Right atrium auricular region (tissue), 2 donors: ENCODE measurements at regions not wholly inside any gene's neighbourhood (a gene's known extent, or its start where the extent isn't known, plus 50 kb on each side); places are given as distances from the start of the nearest gene placed in this dataset.

Experiments used
- DNase-seq: peaks from one replicate; pipeline ENCODE4 v3.0.0-alpha.2; 2019; ENCODE audit warnings: low spot score
- H3K27ac ChIP-seq, 2 donors: fragments of 200-600 bp; sonication (generic); 1 replicate in 1 of 2; 2 replicates in 1 of 2; pipeline ENCODE4 v1.5.1; 2016 to 2019
- H3K27me3 ChIP-seq, 2 donors: fragments of 200-600 bp; sonication (generic); one replicate each; pipeline versions ENCODE4 v1.5.1 to v1.6.0; 2017 to 2019
- H3K36me3 ChIP-seq: fragments of 200-600 bp; sonication (generic); one replicate; pipeline ENCODE4 v1.5.1; 2016
- H3K4me1 ChIP-seq, 2 donors: fragments of 200-600 bp; sonication (generic); one replicate each; pipeline versions ENCODE4 v1.5.1 to v1.6.0; 2017 to 2019
- H3K4me3 ChIP-seq, 2 donors: fragments of 200-600 bp; sonication (generic); 1 replicate in 1 of 2; 2 replicates in 1 of 2; pipeline ENCODE4 v1.5.1; 2017 to 2019; ENCODE audit warnings: mild to moderate bottlenecking in 1 of 2, moderate library complexity in 1 of 2
- H3K9me3 ChIP-seq, 2 donors: fragments of 200-600 bp; sonication (generic); one replicate each; pipeline ENCODE4 v1.5.1; 2019
- TF ChIP-seq, protein P1 (sequence below), 2 donors: fragments of 200-600 bp; sonication (generic); IDR thresholded peaks; one replicate each; pipeline ENCODE4 v1.5.1; 2019; ENCODE audit warnings: antibody characterized with exemption in 2 of 2

- no peaks in the 10 kb centered on the region for H3K27me3 ChIP-seq
- no peaks in the 10 kb centered on the region for H3K9me3 ChIP-seq
- no peak for DNase-seq
- TF ChIP-seq, protein P1, sequence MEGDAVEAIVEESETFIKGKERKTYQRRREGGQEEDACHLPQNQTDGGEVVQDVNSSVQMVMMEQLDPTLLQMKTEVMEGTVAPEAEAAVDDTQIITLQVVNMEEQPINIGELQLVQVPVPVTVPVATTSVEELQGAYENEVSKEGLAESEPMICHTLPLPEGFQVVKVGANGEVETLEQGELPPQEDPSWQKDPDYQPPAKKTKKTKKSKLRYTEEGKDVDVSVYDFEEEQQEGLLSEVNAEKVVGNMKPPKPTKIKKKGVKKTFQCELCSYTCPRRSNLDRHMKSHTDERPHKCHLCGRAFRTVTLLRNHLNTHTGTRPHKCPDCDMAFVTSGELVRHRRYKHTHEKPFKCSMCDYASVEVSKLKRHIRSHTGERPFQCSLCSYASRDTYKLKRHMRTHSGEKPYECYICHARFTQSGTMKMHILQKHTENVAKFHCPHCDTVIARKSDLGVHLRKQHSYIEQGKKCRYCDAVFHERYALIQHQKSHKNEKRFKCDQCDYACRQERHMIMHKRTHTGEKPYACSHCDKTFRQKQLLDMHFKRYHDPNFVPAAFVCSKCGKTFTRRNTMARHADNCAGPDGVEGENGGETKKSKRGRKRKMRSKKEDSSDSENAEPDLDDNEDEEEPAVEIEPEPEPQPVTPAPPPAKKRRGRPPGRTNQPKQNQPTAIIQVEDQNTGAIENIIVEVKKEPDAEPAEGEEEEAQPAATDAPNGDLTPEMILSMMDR (IDR thresholded peaks at IDR 0.05), result no peak
- no peak overlapping the region for H3K4me3 ChIP-seq
- H3K27ac ChIP-seq, result no peak overlapping the region
- no peaks in the 10 kb centered on the region for H3K4me1 ChIP-seq
- H3K36me3 ChIP-seq, result no peaks in the 10 kb centered on the region
These were observed 120.5 kb upstream of the CCDC68 start for GRCh38 chr18:55079481-55080355.

DNA sequence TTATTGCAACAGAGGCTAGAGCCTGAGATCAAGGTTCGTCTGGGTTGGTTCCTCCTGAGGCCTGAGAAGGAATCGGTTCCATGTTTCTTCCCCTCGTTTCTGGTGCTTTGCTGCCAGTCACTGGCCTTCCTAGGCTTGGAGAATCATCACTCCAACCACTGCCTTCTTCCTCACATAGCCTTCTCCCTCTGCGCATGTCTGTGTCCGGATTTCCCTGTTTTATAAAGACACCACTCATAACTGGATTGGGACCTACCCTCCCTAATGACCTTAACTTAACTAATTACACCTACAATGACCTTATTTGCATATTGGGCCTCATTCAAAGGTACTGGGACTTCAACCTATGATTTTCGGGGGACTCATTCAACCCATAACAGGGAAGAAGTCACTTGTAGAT, 119.8 kb upstream of the CCDC68 start:
- DNase-seq, result no peak
- no peaks in the 10 kb centered on the region for H3K36me3 ChIP-seq
- TF ChIP-seq, protein P1 (IDR thresholded peaks at IDR 0.05), result no peak
- H3K9me3 ChIP-seq, result no peaks in the 10 kb centered on the region
- H3K27me3 ChIP-seq, result no peaks in the 10 kb centered on the region
- H3K4me1 ChIP-seq, result no peaks in the 10 kb centered on the region
- no peak overlapping the region for H3K4me3 ChIP-seq
- no peak overlapping the region for H3K27ac ChIP-seq

- no peak for DNase-seq
- TF ChIP-seq, protein P1 (IDR thresholded peaks at IDR 0.05), result no peak
- H3K4me1 ChIP-seq, result no peaks in the 10 kb centered on the region
- H3K36me3 ChIP-seq, result no peaks in the 10 kb centered on the region
- no peak overlapping the region for H3K4me3 ChIP-seq
- H3K27me3 ChIP-seq, result no peaks in the 10 kb centered on the region
- no peak overlapping the region for H3K27ac ChIP-seq
- no peaks in the 10 kb centered on the region for H3K9me3 ChIP-seq
These were observed 119.2 kb upstream of the CCDC68 start for GRCh38 chr18:55078303-55078932.

GRCh38 chr18:55076643-55077218, 117.5 kb upstream of the CCDC68 start:
- no peak for DNase-seq
- Histone ChIP-seq H3K27me3 (no peaks in the 10 kb centered on the region), H3K4me1 (no peaks in the 10 kb centered on the region), H3K4me3 (no peak overlapping the region), H3K9me3 (no peaks in the 10 kb centered on the region), H3K27ac (no peak overlapping the region), H3K36me3 (no peaks in the 10 kb centered on the region)
- TF ChIP-seq, protein P1 (IDR thresholded peaks at IDR 0.05), result no peak

GRCh38 chr18:55073834-55074233, 114.6 kb upstream of the CCDC68 start:
- no peaks in the 10 kb centered on the region for H3K9me3 ChIP-seq
- H3K27ac ChIP-seq, result no peak overlapping the region
- no peaks in the 10 kb centered on the region for H3K36me3 ChIP-seq
- no peaks in the 10 kb centered on the region for H3K27me3 ChIP-seq
- no peak for DNase-seq
- no peak overlapping the region for H3K4me3 ChIP-seq
- H3K4me1 ChIP-seq, result no peaks in the 10 kb centered on the region
- TF ChIP-seq, protein P1 (IDR thresholded peaks at IDR 0.05), result no peak
